D721Med (cell line): ENCODE measurements at regions not wholly inside any gene's neighbourhood (a gene's known extent, or its start where the extent isn't known, plus 50 kb on each side); places are given as distances from the start of the nearest gene placed in this dataset.

Source experiments
- DNase-seq: peaks from one replicate; pipeline ENCODE4 v3.0.0; 2011; ENCODE audit warnings: low spot score; ENCODE audit not compliant: insufficient read length
- FAIRE-seq: peaks from 2 replicates; lab custom pipeline; 2011; peaks lifted over from hg19 to GRCh38; lab: Jason Lieb, UNC
- TF ChIP-seq, protein P1 (sequence below): IDR thresholded peaks from 2 replicates; pipeline ENCODE4 v1.5.1; 2012; ENCODE audit warnings: mild to moderate bottlenecking, control low read depth; ENCODE audit not compliant: insufficient read depth; ENCODE audit errors: missing control alignments

DNA sequence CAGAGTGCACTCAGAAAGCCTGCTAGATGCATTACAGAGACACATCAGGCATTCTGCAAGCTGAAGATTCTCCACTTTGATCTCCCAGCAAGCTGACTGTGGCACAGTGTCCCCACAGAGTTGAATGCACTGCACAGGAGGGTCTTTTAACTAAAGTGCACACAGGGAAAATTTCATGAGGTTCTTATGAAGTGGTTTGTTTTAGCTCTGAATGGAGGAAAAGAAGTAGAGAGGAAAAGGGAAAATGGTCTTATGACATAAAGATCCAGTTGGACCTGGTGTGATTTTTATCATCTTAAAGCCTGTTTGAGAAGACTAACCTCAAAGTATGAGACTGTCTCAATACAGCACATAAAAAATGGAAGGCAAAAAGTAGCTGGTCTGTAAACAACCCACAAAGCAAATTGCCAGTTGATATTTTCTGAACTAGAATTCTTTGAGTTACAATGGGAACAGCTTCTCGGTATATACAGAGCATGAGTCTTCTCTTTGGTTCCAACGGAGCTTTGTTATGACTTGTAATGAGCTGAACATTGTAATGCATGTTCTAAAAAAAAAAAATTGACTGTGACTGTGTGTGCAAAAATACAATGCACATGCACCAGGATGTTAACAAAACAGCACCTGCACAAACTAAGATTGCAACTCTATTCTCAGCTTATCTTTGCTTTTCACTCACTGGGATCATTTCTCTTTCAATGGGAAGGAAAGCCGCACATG lies 383.0 kb upstream of the ID4 start:
- FAIRE-seq = no peak

DNA sequence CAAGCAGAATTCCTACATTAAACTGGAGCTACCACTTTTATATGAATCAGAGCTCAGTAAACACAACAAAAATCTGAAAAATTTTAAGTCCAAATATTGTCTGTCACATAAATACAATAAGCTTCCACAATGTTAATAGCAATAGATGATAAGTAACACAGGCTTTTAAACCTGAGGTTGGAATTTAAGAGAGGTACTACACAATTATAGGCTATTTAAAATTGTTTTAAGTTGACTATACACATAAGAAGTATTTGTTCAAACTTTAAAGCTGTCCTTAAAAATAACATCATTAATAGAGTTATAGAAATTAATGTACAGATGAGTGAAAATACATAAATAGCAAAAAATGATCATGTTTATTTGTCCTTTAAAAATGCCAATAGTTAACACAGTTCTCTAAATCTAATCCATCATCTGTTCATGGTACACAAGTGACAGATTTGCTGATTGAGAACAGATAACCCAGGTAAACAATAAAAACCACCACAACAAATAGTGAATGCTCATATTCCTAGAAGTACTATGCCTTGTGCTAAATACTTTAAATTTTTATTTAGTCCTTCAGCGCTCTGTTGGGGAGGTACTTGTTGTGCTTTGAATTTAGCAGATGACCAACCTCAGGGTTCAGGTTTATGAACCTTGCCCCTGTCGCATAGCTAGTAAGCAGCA lies 382.3 kb upstream of the ID4 start:
- TF ChIP-seq, protein P1, sequence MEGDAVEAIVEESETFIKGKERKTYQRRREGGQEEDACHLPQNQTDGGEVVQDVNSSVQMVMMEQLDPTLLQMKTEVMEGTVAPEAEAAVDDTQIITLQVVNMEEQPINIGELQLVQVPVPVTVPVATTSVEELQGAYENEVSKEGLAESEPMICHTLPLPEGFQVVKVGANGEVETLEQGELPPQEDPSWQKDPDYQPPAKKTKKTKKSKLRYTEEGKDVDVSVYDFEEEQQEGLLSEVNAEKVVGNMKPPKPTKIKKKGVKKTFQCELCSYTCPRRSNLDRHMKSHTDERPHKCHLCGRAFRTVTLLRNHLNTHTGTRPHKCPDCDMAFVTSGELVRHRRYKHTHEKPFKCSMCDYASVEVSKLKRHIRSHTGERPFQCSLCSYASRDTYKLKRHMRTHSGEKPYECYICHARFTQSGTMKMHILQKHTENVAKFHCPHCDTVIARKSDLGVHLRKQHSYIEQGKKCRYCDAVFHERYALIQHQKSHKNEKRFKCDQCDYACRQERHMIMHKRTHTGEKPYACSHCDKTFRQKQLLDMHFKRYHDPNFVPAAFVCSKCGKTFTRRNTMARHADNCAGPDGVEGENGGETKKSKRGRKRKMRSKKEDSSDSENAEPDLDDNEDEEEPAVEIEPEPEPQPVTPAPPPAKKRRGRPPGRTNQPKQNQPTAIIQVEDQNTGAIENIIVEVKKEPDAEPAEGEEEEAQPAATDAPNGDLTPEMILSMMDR = no peak
- DNase-seq = no peak
- FAIRE-seq = no peak

More for the DNA sequence above, 383.0 kb upstream of the ID4 start:
- TF ChIP-seq, protein P1 = no peak
- DNase-seq = no peak

DNA sequence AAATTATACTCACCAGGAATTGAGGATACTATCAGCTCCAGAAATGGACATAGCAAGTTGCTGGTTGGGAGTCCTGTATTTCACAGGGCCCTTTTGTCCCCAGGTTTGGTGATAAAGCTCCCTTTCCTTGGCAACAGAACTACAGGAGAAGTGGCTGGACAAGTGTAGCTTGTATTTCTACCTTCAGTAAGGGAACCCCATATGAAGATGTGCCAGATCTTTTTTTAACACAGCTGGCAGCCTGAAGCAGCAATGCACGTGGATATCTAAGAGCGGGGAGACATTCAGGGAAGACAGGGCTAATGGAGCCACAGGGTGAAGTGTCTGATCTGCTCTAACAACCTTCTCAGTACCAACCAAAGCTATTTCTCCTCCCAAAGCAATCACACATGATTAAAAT lies 373.9 kb upstream of the ID4 start:
- DNase-seq (no peak), FAIRE-seq (no peak)
- TF ChIP-seq, protein P1 = no peak

DNA sequence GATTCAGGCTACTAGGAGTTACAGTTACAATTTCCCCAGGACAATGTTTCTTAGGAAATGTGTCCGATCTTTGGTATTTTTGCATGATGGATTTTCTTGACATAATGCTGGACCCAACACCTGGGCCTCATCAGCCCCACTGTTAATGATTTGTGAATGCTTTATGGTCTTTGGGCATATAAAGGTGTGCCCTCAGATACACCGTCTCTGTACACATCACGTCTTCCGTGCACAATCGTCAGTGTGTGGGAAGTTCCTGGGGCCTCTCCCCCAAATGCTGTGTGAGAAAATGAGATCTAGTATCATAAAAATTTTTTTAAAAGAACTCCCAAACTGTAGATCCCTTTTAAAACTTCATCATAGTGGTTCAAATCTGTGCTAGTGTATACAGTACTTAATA lies 373.2 kb upstream of the ID4 start:
- no peak for FAIRE-seq
- DNase-seq = no peak

DNA sequence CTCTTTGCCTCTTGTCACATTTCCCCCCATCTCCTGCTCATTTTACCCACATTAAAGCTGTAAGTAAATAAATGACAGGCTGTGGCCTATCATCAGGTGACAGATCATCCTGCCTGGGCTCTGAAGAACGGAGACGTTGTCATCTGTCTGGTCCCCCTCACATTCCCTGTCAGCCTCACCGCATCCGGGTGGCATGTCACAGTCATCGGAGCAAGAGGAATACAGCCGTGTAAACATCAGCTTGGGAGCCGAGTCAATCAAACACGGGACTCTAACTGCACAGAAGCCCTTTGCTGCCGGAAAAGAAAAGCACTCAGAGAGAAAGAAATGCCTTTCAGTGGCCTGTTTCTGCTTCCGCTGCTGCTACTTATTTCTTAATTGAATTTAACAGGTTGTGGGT lies 371.9 kb upstream of the ID4 start:
- FAIRE-seq (no peak), DNase-seq (no peak)
- TF ChIP-seq, protein P1 = no peak

More for the DNA sequence above, 373.2 kb upstream of the ID4 start:
- TF ChIP-seq, protein P1 = no peak

DNA sequence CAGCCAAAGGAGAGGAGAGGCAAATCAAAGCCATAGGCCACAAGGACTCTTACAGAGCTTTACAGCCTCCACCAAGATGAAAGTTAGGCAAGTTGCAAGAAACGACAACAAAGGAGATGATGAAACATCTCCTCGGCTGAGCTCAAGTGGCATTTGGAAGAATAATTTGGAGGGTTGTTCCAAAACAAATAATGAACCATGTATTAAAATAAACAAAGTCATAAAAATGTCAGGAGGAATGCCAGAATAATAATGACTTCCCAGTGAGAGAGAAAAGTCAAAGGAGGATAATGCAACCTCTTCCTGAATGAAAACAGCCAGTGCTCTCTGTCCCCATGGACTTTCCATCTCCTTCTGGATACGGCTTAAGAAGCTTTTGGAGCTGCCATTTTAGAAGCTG lies 371.4 kb upstream of the ID4 start:
- FAIRE-seq (no peak), DNase-seq (no peak)
- TF ChIP-seq, protein P1 = no peak

DNA sequence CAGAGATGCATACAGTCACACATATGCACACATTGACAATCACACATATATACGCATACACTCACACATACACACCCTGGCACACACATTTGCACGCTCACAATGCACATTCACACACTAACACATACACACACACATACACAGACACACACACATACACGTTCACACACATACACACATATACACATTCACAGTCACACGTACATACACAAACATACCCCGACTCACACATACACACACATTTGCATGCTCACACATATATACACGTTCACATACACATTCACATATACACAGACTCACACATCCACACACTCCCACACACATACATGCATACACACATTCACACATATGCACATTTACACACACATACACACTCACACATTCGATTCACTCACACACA lies 366.8 kb upstream of the ID4 start:
- no peak for FAIRE-seq
- TF ChIP-seq, protein P1 = no peak
- no peak for DNase-seq
